Suprapubic skin (tissue), 4 donors: ENCODE measurements at regions not wholly inside any gene's neighbourhood (a gene's known extent, or its start where the extent isn't known, plus 50 kb on each side); places are given as distances from the start of the nearest gene placed in this dataset.

Experiments used
- EP300 ChIP-seq: sonication (generic); formaldehyde crosslinking; IDR thresholded peaks from one replicate; pipeline ENCODE4 v1.6.1; 2017; ENCODE audit warnings: antibody characterized with exemption
- POLR2A ChIP-seq, 2 donors: fragments of 450-650 bp; IDR thresholded peaks; one replicate each; pipeline ENCODE4 v1.6.1; 2017; ENCODE audit warnings: antibody characterized with exemption in 2 of 2, mild to moderate bottlenecking in 2 of 2, moderate library complexity in 2 of 2
- POLR2AphosphoS5 ChIP-seq, 3 donors: sonication (generic); formaldehyde crosslinking; IDR thresholded peaks; one replicate each; pipeline ENCODE4 v1.6.1; 2017; ENCODE audit warnings: antibody characterized with exemption in 3 of 3
- TF ChIP-seq, protein P1 (sequence below), 2 donors: fragments of 200-600 bp in 1 of 2; fragments of 450-650 bp in 1 of 2; sonication (generic) in 1 of 2; IDR thresholded peaks; one replicate each; pipeline ENCODE4 v1.5.1; 2016 to 2019; ENCODE audit warnings: antibody characterized with exemption in 2 of 2, mild to moderate bottlenecking in 1 of 2, moderate library complexity in 1 of 2

DNA sequence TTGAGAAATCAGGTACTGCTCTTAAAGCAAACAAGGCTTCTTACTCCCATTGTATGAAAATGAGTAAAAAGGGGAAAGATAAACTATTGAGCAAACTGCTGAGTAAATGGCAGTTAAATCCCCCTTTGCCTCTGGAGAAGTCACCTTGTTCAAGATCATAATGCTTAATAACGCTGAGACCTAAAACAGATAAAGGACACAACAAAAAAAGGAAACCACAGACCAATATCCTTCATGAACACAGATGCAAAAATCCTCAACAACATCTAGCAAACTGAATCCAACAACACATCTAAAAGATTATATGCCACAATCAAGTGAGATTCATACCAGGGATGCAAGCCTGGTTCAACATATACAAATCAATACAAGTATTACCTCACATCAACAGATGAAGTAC lies 109.0 kb upstream of the MDM1 start:
- TF ChIP-seq, protein P1, sequence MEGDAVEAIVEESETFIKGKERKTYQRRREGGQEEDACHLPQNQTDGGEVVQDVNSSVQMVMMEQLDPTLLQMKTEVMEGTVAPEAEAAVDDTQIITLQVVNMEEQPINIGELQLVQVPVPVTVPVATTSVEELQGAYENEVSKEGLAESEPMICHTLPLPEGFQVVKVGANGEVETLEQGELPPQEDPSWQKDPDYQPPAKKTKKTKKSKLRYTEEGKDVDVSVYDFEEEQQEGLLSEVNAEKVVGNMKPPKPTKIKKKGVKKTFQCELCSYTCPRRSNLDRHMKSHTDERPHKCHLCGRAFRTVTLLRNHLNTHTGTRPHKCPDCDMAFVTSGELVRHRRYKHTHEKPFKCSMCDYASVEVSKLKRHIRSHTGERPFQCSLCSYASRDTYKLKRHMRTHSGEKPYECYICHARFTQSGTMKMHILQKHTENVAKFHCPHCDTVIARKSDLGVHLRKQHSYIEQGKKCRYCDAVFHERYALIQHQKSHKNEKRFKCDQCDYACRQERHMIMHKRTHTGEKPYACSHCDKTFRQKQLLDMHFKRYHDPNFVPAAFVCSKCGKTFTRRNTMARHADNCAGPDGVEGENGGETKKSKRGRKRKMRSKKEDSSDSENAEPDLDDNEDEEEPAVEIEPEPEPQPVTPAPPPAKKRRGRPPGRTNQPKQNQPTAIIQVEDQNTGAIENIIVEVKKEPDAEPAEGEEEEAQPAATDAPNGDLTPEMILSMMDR (IDR thresholded peaks at IDR 0.05), result no peak
- TF ChIP-seq POLR2A (IDR thresholded peaks at IDR 0.05), result no peak
- TF ChIP-seq EP300, result no peak
- no peak for TF ChIP-seq POLR2AphosphoS5 (IDR thresholded peaks at IDR 0.05)
